HEK293 (cell line): ENCODE measurements at regions not wholly inside any gene's neighbourhood (a gene's known extent, or its start where the extent isn't known, plus 50 kb on each side); places are given as distances from the start of the nearest gene placed in this dataset.

Experiments used
- CTCF ChIA-PET: fragments of 350-600 bp; formaldehyde crosslinking; extraction: SDS; loops from one replicate; lab custom pipeline; 2021; ENCODE audit warnings: antibody characterized with exemption; lab: Yijun Ruan, JAX
- POLR2A ChIA-PET: fragments of 300-600 bp; formaldehyde crosslinking; extraction: SDS; loops from one replicate; lab custom pipeline; 2020; ENCODE audit warnings: antibody characterized with exemption, inconsistent platforms; lab: Yijun Ruan, JAX
- H3K27ac ChIP-seq: fragments of 200-500 bp; sonication (Bioruptor generic); 2 replicates; pipeline ENCODE4 v1.5.1; 2014; ENCODE audit warnings: low read depth, low read length, control low read depth, inconsistent platforms; ENCODE audit errors: extremely low read depth
- H3K36me3 ChIP-seq, 2 experiments: fragments of 200-500 bp in 1 of 2; sonication (Bioruptor generic) in 1 of 2; 1 replicate in 1 of 2; 2 replicates in 1 of 2; pipeline ENCODE4 v1.5.1; 2014 to 2017; ENCODE audit warnings: inconsistent platforms in 2 of 2, low read length in 2 of 2; ENCODE audit not compliant: control insufficient read depth in 2 of 2, insufficient read depth in 1 of 2
- H3K4me1 ChIP-seq: fragments of 200-500 bp; sonication (Bioruptor generic); 2 replicates; pipeline ENCODE4 v1.5.1; 2014; ENCODE audit warnings: mild to moderate bottlenecking, low read length, inconsistent platforms; ENCODE audit not compliant: control insufficient read depth, insufficient read depth
- H3K4me3 ChIP-seq: 2 replicates; pipeline ENCODE4 v1.5.1; 2011; ENCODE audit warnings: low read depth, mild to moderate bottlenecking, control low read depth, low read length, moderate library complexity
- H3K9me3 ChIP-seq: fragments of 200-500 bp; sonication (Bioruptor generic); 2 replicates; pipeline ENCODE4 v1.5.1; 2014; ENCODE audit warnings: low read depth, low read length, inconsistent platforms; ENCODE audit not compliant: control insufficient read depth, insufficient read depth
- GFI1B ChIP-seq: fragments of 450-650 bp; formaldehyde crosslinking; IDR thresholded peaks from 2 replicates; pipeline ENCODE4 v1.5.1; 2016; ENCODE audit warnings: missing biosample characterization, missing genetic modification characterization
- GLI2 ChIP-seq: fragments of 450-650 bp; formaldehyde crosslinking; IDR thresholded peaks from 2 replicates; pipeline ENCODE4; 2017; ENCODE audit warnings: missing biosample characterization, missing genetic modification characterization, low read depth, borderline replicate concordance
- GLIS2 ChIP-seq: fragments of 450-650 bp; formaldehyde crosslinking; IDR thresholded peaks from 2 replicates; pipeline ENCODE4 v1.5.1; 2016; ENCODE audit warnings: missing biosample characterization, missing genetic modification characterization
- HOXA7 ChIP-seq: sonication (generic); formaldehyde crosslinking; IDR thresholded peaks from 2 replicates; pipeline ENCODE4 v1.8.1; 2022; ENCODE audit warnings: missing genetic modification reagents, borderline replicate concordance
- PRDM10 ChIP-seq: fragments of 450-650 bp; formaldehyde crosslinking; IDR thresholded peaks from 2 replicates; pipeline ENCODE4 v1.5.1; 2016; ENCODE audit warnings: missing biosample characterization, missing genetic modification characterization
- RBAK ChIP-seq: fragments of 450-650 bp; formaldehyde crosslinking; IDR thresholded peaks from 2 replicates; pipeline ENCODE4 v1.5.1; 2016; ENCODE audit warnings: missing biosample characterization, missing genetic modification characterization
- REPIN1 ChIP-seq: fragments of 450-650 bp; formaldehyde crosslinking; IDR thresholded peaks from 2 replicates; pipeline ENCODE4 v1.5.1; 2017; ENCODE audit warnings: missing biosample characterization, missing genetic modification characterization, low read depth
- SCRT1 ChIP-seq: fragments of 450-650 bp; formaldehyde crosslinking; IDR thresholded peaks from 2 replicates; pipeline ENCODE4 v1.5.1; 2016; ENCODE audit warnings: missing biosample characterization, missing genetic modification characterization, borderline replicate concordance
- WT1 ChIP-seq: fragments of 450-650 bp; formaldehyde crosslinking; IDR thresholded peaks from 2 replicates; pipeline ENCODE4 v1.5.1; 2016; ENCODE audit warnings: missing biosample characterization, missing genetic modification characterization
- ZBTB48 ChIP-seq: fragments of 450-650 bp; formaldehyde crosslinking; IDR thresholded peaks from 2 replicates; pipeline ENCODE4 v1.5.1; 2016; ENCODE audit warnings: missing biosample characterization, missing genetic modification characterization
- ZBTB8A ChIP-seq: fragments of 450-650 bp; formaldehyde crosslinking; IDR thresholded peaks from 2 replicates; pipeline ENCODE4 v1.5.1; 2016; ENCODE audit warnings: missing biosample characterization, missing genetic modification characterization
- ZFP3 ChIP-seq: fragments of 450-650 bp; formaldehyde crosslinking; IDR thresholded peaks from 2 replicates; pipeline ENCODE4 v1.5.1; 2016; ENCODE audit warnings: low read depth, missing biosample characterization, missing genetic modification characterization
- ZFP37 ChIP-seq: fragments of 450-650 bp; formaldehyde crosslinking; IDR thresholded peaks from 2 replicates; pipeline ENCODE4 v1.5.1; 2016; ENCODE audit warnings: missing biosample characterization, missing genetic modification characterization
- ZFP41 ChIP-seq: fragments of 450-650 bp; formaldehyde crosslinking; IDR thresholded peaks from 2 replicates; pipeline ENCODE4 v1.5.1; 2016; ENCODE audit warnings: missing biosample characterization, missing genetic modification characterization, borderline replicate concordance
- ZNF175 ChIP-seq: fragments of 450-650 bp; formaldehyde crosslinking; IDR thresholded peaks from 2 replicates; pipeline ENCODE4 v1.5.1; 2016; ENCODE audit warnings: missing biosample characterization, missing genetic modification characterization
- ZNF18 ChIP-seq: fragments of 450-650 bp; formaldehyde crosslinking; IDR thresholded peaks from 2 replicates; pipeline ENCODE4 v1.5.1; 2016; ENCODE audit warnings: missing biosample characterization, missing genetic modification characterization
- ZNF239 ChIP-seq: fragments of 450-650 bp; formaldehyde crosslinking; IDR thresholded peaks from 2 replicates; pipeline ENCODE4 v1.5.1; 2016; ENCODE audit warnings: missing biosample characterization, missing genetic modification characterization
- ZNF266 ChIP-seq: fragments of 450-650 bp; formaldehyde crosslinking; IDR thresholded peaks from 2 replicates; pipeline ENCODE4 v1.5.1; 2016; ENCODE audit warnings: missing biosample characterization, missing genetic modification characterization, low read depth
- ZNF292 ChIP-seq: fragments of 450-650 bp; formaldehyde crosslinking; IDR thresholded peaks from 2 replicates; pipeline ENCODE4 v1.5.1; 2016; ENCODE audit warnings: low read depth, missing biosample characterization, missing genetic modification characterization, borderline replicate concordance
- ZNF335 ChIP-seq: fragments of 450-650 bp; formaldehyde crosslinking; conservative IDR thresholded peaks from 2 replicates; pipeline ENCODE4 v1.5.1; 2016; ENCODE audit warnings: missing biosample characterization, missing genetic modification characterization
- ZNF341 ChIP-seq: fragments of 450-650 bp; formaldehyde crosslinking; IDR thresholded peaks from 2 replicates; pipeline ENCODE4; 2016; ENCODE audit warnings: low read depth, missing biosample characterization, missing genetic modification characterization
- ZNF677 ChIP-seq: fragments of 450-650 bp; IDR thresholded peaks from 2 replicates; pipeline ENCODE4 v1.5.0; 2018; ENCODE audit warnings: missing biosample characterization, mild to moderate bottlenecking, missing genetic modification characterization, moderate library complexity
- ZNF837 ChIP-seq: fragments of 450-650 bp; formaldehyde crosslinking; IDR thresholded peaks from 2 replicates; pipeline ENCODE4 v1.5.1; 2016; ENCODE audit warnings: missing biosample characterization, missing genetic modification characterization

GRCh38 chr6:91412532-91412931, 825.7 kb upstream of the MAP3K7 start:
- ChIA-PET POLR2A (no interaction called here), CTCF (no interaction called here)
- TF ChIP-seq GLIS2 (tag by site-specific recombination) (no peak), PRDM10 (no peak), ZNF335 (no peak), ZNF677 (tag by site-specific recombination) (no peak), ZNF175 (tag by site-specific recombination) (no peak), WT1 (tag by site-specific recombination) (no peak), ZNF341 (no peak), ZNF18 (no peak)
- H3K36me3 ChIP-seq: no peaks in the 10 kb centered on the region
- H3K4me1 ChIP-seq: no peaks in the 10 kb centered on the region
- no peaks in the 10 kb centered on the region for H3K9me3 ChIP-seq
- H3K27ac ChIP-seq: no peak overlapping the region
- H3K4me3 ChIP-seq: no peak overlapping the region

GRCh38 chr6:91407706-91408105, 820.8 kb upstream of the MAP3K7 start:
- H3K27ac ChIP-seq: no peak overlapping the region
- POLR2A ChIA-PET: no interaction called here
- no peaks in the 10 kb centered on the region for H3K9me3 ChIP-seq
- CTCF ChIA-PET: interaction anchor here (0.7 kb wide), 1 partner anchor 470 kb away, joined by 3 read pairs; no protein-coding TSS in a partner anchor
- H3K4me1 ChIP-seq: no peaks in the 10 kb centered on the region
- no peak for TF ChIP-seq ZFP41 (tag by site-specific recombination)
- TF ChIP-seq ZNF837 (tag by site-specific recombination): no peak
- TF ChIP-seq GFI1B: no peak
- TF ChIP-seq ZFP3 (tag by site-specific recombination): no peak
- no peak for TF ChIP-seq REPIN1
- TF ChIP-seq ZBTB48: no peak
- TF ChIP-seq ZNF239 (tag by site-specific recombination): no peak
- TF ChIP-seq ZNF266: no peak
- no peak for TF ChIP-seq SCRT1
- TF ChIP-seq RBAK (tag by site-specific recombination): no peak
- no peak for TF ChIP-seq ZNF292
- no peak for TF ChIP-seq ZFP37
- no peak for TF ChIP-seq ZBTB8A (tag by site-specific recombination)
- no peak for TF ChIP-seq GLI2 (tag by site-specific recombination)
- no peak for TF ChIP-seq HOXA7 (CRISPR knock-in tag)
- no peaks in the 10 kb centered on the region for H3K36me3 ChIP-seq
- no peak overlapping the region for H3K4me3 ChIP-seq
